Endothelial cell of umbilical vein (primary cell): ENCODE measurements at regions not wholly inside any gene's neighbourhood (a gene's known extent, or its start where the extent isn't known, plus 50 kb on each side); places are given as distances from the start of the nearest gene placed in this dataset.

Source experiments
- BruUV-seq: library from RNA; stranded (reverse); fragments of 400-500 nt; replicated peaks from 2 replicates; lab custom pipeline; 2021; lab: Mats Ljungman, UMichigan
- CTCF ChIA-PET: fragments of 300-600, 350-600 bp; sonication (Branson Sonifier 250); formaldehyde crosslinking; loops from one replicate; lab custom pipeline; 2021; ENCODE audit warnings: antibody characterized with exemption, inconsistent platforms; lab: Charles Lee
- POLR2A ChIA-PET: fragments of 300-600, 350-600 bp; sonication (Branson Sonifier 250); formaldehyde crosslinking; loops from one replicate; lab custom pipeline; 2021; ENCODE audit warnings: antibody characterized with exemption, inconsistent platforms; lab: Charles Lee
- DNase-seq: peaks from one replicate; pipeline ENCODE4 v3.0.0-alpha.2; 2011; ENCODE audit warnings: low read depth, low spot score
- FAIRE-seq: peaks from 2 replicates; lab custom pipeline; 2011; peaks lifted over from hg19 to GRCh38; lab: Jason Lieb, UNC
- H2AFZ ChIP-seq: 2 replicates; pipeline ENCODE4 v1.6.0; 2012; ENCODE audit warnings: low read depth, low read length, control low read depth, inconsistent platforms
- H3K27ac ChIP-seq: 2 replicates; pipeline ENCODE4 v1.5.1; 2011; ENCODE audit warnings: low read depth, mild to moderate bottlenecking, control low read depth, low read length, moderate library complexity; ENCODE audit not compliant: insufficient read depth
- H3K27me3 ChIP-seq, 2 experiments: 2 replicates each; pipeline versions ENCODE4 v1.6.0 to v1.6.1; 2011; ENCODE audit warnings: low read length in 2 of 2, mixed read lengths in 1 of 2; ENCODE audit not compliant: control insufficient read depth in 2 of 2, insufficient read depth in 2 of 2
- H3K36me3 ChIP-seq, 2 experiments: 2 replicates in 1 of 2; 3 replicates in 1 of 2; pipeline ENCODE4 v1.5.1; 2011; ENCODE audit warnings: low read length in 2 of 2, mild to moderate bottlenecking in 1 of 2, moderate library complexity in 1 of 2; ENCODE audit not compliant: control insufficient read depth in 2 of 2, insufficient read depth in 2 of 2; ENCODE audit errors: extremely low read depth in 1 of 2
- H3K4me1 ChIP-seq: 3 replicates; pipeline ENCODE4 v1.5.1; 2011; ENCODE audit warnings: mild to moderate bottlenecking, low read length; ENCODE audit not compliant: control insufficient read depth, insufficient read depth; ENCODE audit errors: extremely low read depth
- H3K4me2 ChIP-seq: 2 replicates; pipeline ENCODE4 v1.6.1; 2011; ENCODE audit warnings: low read length, control low read depth, mixed read lengths; ENCODE audit not compliant: insufficient read depth
- H3K4me3 ChIP-seq, 3 experiments: fragments of 200-600 bp in 1 of 3; sonication (generic), shearing (Covaris generic) in 1 of 3; replicated peaks in 1 of 3; 2 replicates each; pipeline ENCODE4 v1.5.1; 2011 to 2016; ENCODE audit warnings: control low read depth in 3 of 3, low read length in 3 of 3, mild to moderate bottlenecking in 2 of 3, inconsistent platforms in 1 of 3, low read depth in 1 of 3, moderate library complexity in 1 of 3; ENCODE audit not compliant: insufficient read depth in 1 of 3
- H3K79me2 ChIP-seq: 2 replicates; pipeline ENCODE4 v1.6.0; 2012; ENCODE audit warnings: low read length, inconsistent platforms; ENCODE audit not compliant: control insufficient read depth, insufficient read depth
- H3K9ac ChIP-seq: replicated peaks from 2 replicates; pipeline ENCODE3; 2011; ENCODE audit warnings: low read length, control low read depth; ENCODE audit not compliant: insufficient read depth; ENCODE audit errors: extremely low read depth
- H3K9me1 ChIP-seq: replicated peaks from 3 replicates; pipeline ENCODE4 v1.6.0; 2011; ENCODE audit warnings: mild to moderate bottlenecking, low read length; ENCODE audit not compliant: control insufficient read depth, insufficient read depth; ENCODE audit errors: extremely low read depth
- H3K9me3 ChIP-seq: replicated peaks from 2 replicates; pipeline ENCODE4 v1.5.1; 2012; ENCODE audit warnings: low read length, inconsistent platforms; ENCODE audit not compliant: control insufficient read depth, insufficient read depth
- H4K20me1 ChIP-seq: replicated peaks from 2 replicates; pipeline ENCODE3; 2011; ENCODE audit warnings: mild to moderate bottlenecking, low read length; ENCODE audit not compliant: control insufficient read depth, insufficient read depth; ENCODE audit errors: extremely low read depth
- CTCF ChIP-seq, 2 donors: IDR thresholded peaks; 1 replicate in 1 of 2; 2 replicates in 1 of 2; pipeline ENCODE4 v1.5.1; 2011; ENCODE audit warnings: low read length in 2 of 2, mild to moderate bottlenecking in 2 of 2, moderate library complexity in 2 of 2, control low read depth in 1 of 2, inconsistent platforms in 1 of 2, low read depth in 1 of 2; ENCODE audit not compliant: insufficient read depth in 1 of 2; ENCODE audit errors: extremely low read depth in 1 of 2
- EZH2 ChIP-seq: IDR thresholded peaks from 2 replicates; pipeline ENCODE4 v1.6.1; 2012; ENCODE audit warnings: borderline replicate concordance, low read depth, mild to moderate bottlenecking, moderate library complexity, low read length, inconsistent platforms; ENCODE audit not compliant: severe bottlenecking
- FOS ChIP-seq: IDR thresholded peaks from 2 replicates; pipeline ENCODE4 v1.6.1; 2011; ENCODE audit warnings: mild to moderate bottlenecking, low read length, moderate library complexity, borderline replicate concordance; ENCODE audit not compliant: insufficient read depth
- GATA2 ChIP-seq: IDR thresholded peaks from 2 replicates; pipeline ENCODE4 v1.7.0; 2011; ENCODE audit warnings: low read depth, mild to moderate bottlenecking, moderate library complexity, mixed read lengths, low read length; ENCODE audit not compliant: insufficient read length, insufficient read depth
- JUN ChIP-seq: IDR thresholded peaks from 2 replicates; pipeline ENCODE4 v1.6.1; 2011; ENCODE audit warnings: borderline replicate concordance, low read depth; ENCODE audit not compliant: insufficient read length, insufficient read depth
- MYC ChIP-seq: IDR thresholded peaks from one replicate; pipeline ENCODE4 v1.6.1; 2011; ENCODE audit warnings: mild to moderate bottlenecking, low read depth, low read length
- POLR2A ChIP-seq: IDR thresholded peaks from 2 replicates; pipeline ENCODE4 v1.6.1; 2012; ENCODE audit warnings: low read depth, mild to moderate bottlenecking, control low read depth, low read length
- POLR2AphosphoS5 ChIP-seq: IDR thresholded peaks from 2 replicates; pipeline ENCODE4 v1.6.1; 2012; ENCODE audit warnings: low read depth, mild to moderate bottlenecking, control low read depth, low read length, moderate library complexity; ENCODE audit not compliant: insufficient read depth
- dilution Hi-C: fragments of 300-500 bp; cut with MboI; formaldehyde crosslinking; loops from one replicate; pipeline ENCODE4 v1.15.0; 2019; ENCODE audit warnings: low sequenced_read_pairs; ENCODE audit not compliant: extremely low pct_ligation_motif_present
- intact Hi-C: fragments of 100-400 bp; cut with micrococcal nuclease; formaldehyde crosslinking; loops from one replicate; pipeline ENCODE4 v1.10.0; 2022
- TF ChIP-seq, protein P1 (sequence below): IDR thresholded peaks from 2 replicates; pipeline ENCODE4 v1.6.1; 2011; ENCODE audit not compliant: insufficient read depth, insufficient read length

GRCh38 chr13:105514401-105514800 is 1021.1 kb downstream of the EFNB2 start:
- intact Hi-C loops, result loop anchor here (5.0 to 10.0 kb wide), 2 partner anchors 850 to 1407 kb away; no protein-coding TSS in a partner anchor
- Histone ChIP-seq H3K36me3 (no peaks in the 10 kb centered on the region), H3K9me3 (no peaks in the 10 kb centered on the region), H3K27me3 (no peaks in the 10 kb centered on the region), H3K27ac (no peak overlapping the region), H4K20me1 (no peaks in the 10 kb centered on the region), H3K9me1 (no peaks in the 10 kb centered on the region), H2AFZ (no peak overlapping the region), H3K4me1 (peaks cover 30% of the 10 kb centered on the region), H3K9ac (no peak overlapping the region), H3K79me2 (no peaks in the 10 kb centered on the region), H3K4me2 (no peak overlapping the region), H3K4me3 (no peak overlapping the region)
- dilution Hi-C loops, result no loop called here
- FAIRE-seq, result no peak
- BruUV-seq, result no TSS peak
- CTCF ChIA-PET, result no interaction called here
- POLR2A ChIA-PET, result no interaction called here
- no peak for TF ChIP-seq CTCF (IDR thresholded peaks at IDR 0.05; ENCODE audit: extremely low read depth in 1 of 2, insufficient read depth in 1 of 2, low read depth in 1 of 2, low read length in 2 of 2)
- TF ChIP-seq POLR2AphosphoS5, result no peak
- TF ChIP-seq EZH2, result no peak
- no peak for TF ChIP-seq POLR2A
- no peak for TF ChIP-seq GATA2
- TF ChIP-seq, protein P1, sequence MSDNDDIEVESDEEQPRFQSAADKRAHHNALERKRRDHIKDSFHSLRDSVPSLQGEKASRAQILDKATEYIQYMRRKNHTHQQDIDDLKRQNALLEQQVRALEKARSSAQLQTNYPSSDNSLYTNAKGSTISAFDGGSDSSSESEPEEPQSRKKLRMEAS, result no peak
- no peak for DNase-seq

DNA sequence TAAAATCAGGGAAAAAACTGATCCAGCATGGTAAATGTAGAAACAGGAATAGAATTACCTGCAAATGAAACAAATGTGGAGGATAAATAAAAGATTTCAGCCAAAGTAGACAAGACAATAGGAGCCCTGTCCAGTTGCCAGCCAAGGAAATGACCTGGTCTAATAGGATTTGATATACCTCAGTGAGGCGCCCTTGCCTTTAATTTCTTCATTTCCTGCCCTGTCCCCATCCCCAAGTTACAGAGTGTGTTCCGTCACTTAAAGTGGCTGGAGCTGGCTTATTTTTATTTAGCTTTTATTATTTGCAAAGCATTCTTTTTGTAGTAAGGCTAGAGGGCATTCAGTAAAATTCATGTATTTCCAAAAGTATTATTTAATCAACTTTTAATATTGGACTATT is 1022.0 kb downstream of the EFNB2 start:
- no TSS peak for BruUV-seq
- POLR2A ChIA-PET, result no interaction called here
- CTCF ChIA-PET, result interaction anchor here (0.6 to 1.5 kb wide), 4 partner anchors 11 to 137 kb away, joined by 3 to 5 read pairs (median 4); no protein-coding TSS in a partner anchor

More for the DNA sequence above, 1022.0 kb downstream of the EFNB2 start:
- TF ChIP-seq MYC (no peak), FOS (no peak), JUN (no peak), CTCF (IDR thresholded peaks at IDR 0.05; ENCODE audit: extremely low read depth in 1 of 2, insufficient read depth in 1 of 2, low read depth in 1 of 2, low read length in 2 of 2) (no peak), POLR2A (no peak), GATA2 (no peak), POLR2AphosphoS5 (no peak), EZH2 (no peak)
- TF ChIP-seq, protein P1, result no peak
- Histone ChIP-seq H3K4me1 (peaks cover 30% of the 10 kb centered on the region), H3K27ac (no peak overlapping the region), H3K9ac (no peak overlapping the region), H3K4me3 (no peak overlapping the region), H3K9me1 (no peaks in the 10 kb centered on the region), H3K27me3 (no peaks in the 10 kb centered on the region), H3K36me3 (no peaks in the 10 kb centered on the region), H3K9me3 (no peaks in the 10 kb centered on the region), H4K20me1 (no peaks in the 10 kb centered on the region), H3K4me2 (no peak overlapping the region), H2AFZ (no peak overlapping the region), H3K79me2 (no peaks in the 10 kb centered on the region)
- no peak for DNase-seq
- intact Hi-C loops (loop anchor here (2.0 to 10.0 kb wide), 3 partner anchors 851 to 1406 kb away; no protein-coding TSS in a partner anchor), dilution Hi-C loops (no loop called here)
- FAIRE-seq, result peak; percentile 24
